H9 (cell line): ENCODE measurements at regions not wholly inside any gene's neighbourhood (a gene's known extent, or its start where the extent isn't known, plus 50 kb on each side); places are given as distances from the start of the nearest gene placed in this dataset.

ENCODE experiments used
- DNase-seq: peaks from one replicate; pipeline ENCODE4 v3.0.0-alpha.2; 2017
- H2AFZ ChIP-seq: one replicate; pipeline ENCODE4 v1.6.1; 2013; ENCODE audit warnings: mild to moderate bottlenecking, low read length, control low read depth, moderate library complexity
- H2AK5ac ChIP-seq: 2 replicates; pipeline ENCODE4 v1.6.1; 2013; ENCODE audit warnings: low read length, control low read depth, mixed read lengths; ENCODE audit not compliant: insufficient read length
- H2BK120ac ChIP-seq: one replicate; pipeline ENCODE4 v1.6.1; 2013; ENCODE audit warnings: low read depth, mild to moderate bottlenecking, low read length, control low read depth, inconsistent platforms; ENCODE audit not compliant: poor library complexity, severe bottlenecking
- H2BK12ac ChIP-seq: 2 replicates; pipeline ENCODE4 v1.6.1; 2013; ENCODE audit warnings: low read length, control low read depth, mixed read lengths, low read depth; ENCODE audit not compliant: insufficient read length
- H2BK15ac ChIP-seq: 2 replicates; pipeline ENCODE4 v1.6.1; 2013; ENCODE audit warnings: low read depth, low read length, control low read depth
- H2BK20ac ChIP-seq: one replicate; pipeline ENCODE4 v1.6.1; 2013; ENCODE audit warnings: low read depth, mild to moderate bottlenecking, low read length, control low read depth, inconsistent platforms; ENCODE audit not compliant: poor library complexity, severe bottlenecking
- H2BK5ac ChIP-seq: 2 replicates; pipeline ENCODE4 v1.6.1; 2013; ENCODE audit warnings: low read length, control low read depth, mixed read lengths; ENCODE audit not compliant: insufficient read length
- H3K14ac ChIP-seq: 2 replicates; pipeline ENCODE4 v1.6.1; 2013; ENCODE audit warnings: low read length, control low read depth; ENCODE audit not compliant: insufficient read depth
- H3K18ac ChIP-seq: 2 replicates; pipeline ENCODE4 v1.6.1; 2013; ENCODE audit warnings: low read depth, mild to moderate bottlenecking, mixed read lengths, low read length, control low read depth; ENCODE audit not compliant: insufficient read length
- H3K23ac ChIP-seq: 2 replicates; pipeline ENCODE4 v1.6.1; 2013; ENCODE audit warnings: low read length, control low read depth, mixed read lengths, low read depth; ENCODE audit not compliant: insufficient read length
- H3K23me2 ChIP-seq: 2 replicates; pipeline ENCODE4 v1.6.1; 2013; ENCODE audit warnings: low read depth, mild to moderate bottlenecking, mixed read lengths, low read length, control low read depth; ENCODE audit not compliant: insufficient read length, poor library complexity, severe bottlenecking
- H3K27ac ChIP-seq: 2 replicates; pipeline ENCODE4 v1.5.1; 2013; ENCODE audit warnings: low read length, control low read depth, mixed read lengths, low read depth; ENCODE audit not compliant: insufficient read length
- H3K27me3 ChIP-seq: 2 replicates; pipeline ENCODE4 v1.6.1; 2013; ENCODE audit warnings: low read length, control low read depth, inconsistent platforms; ENCODE audit not compliant: insufficient read depth
- H3K4ac ChIP-seq: 2 replicates; pipeline ENCODE4 v1.6.1; 2013; ENCODE audit warnings: low read depth, mild to moderate bottlenecking, control low read depth, inconsistent platforms, low read length, moderate library complexity
- H3K4me1 ChIP-seq: 2 replicates; pipeline ENCODE4 v1.6.1; 2013; ENCODE audit warnings: low read length, control low read depth, inconsistent platforms; ENCODE audit not compliant: insufficient read depth
- H3K4me2 ChIP-seq: 2 replicates; pipeline ENCODE4 v1.6.1; 2013; ENCODE audit warnings: low read length, control low read depth, mixed read lengths; ENCODE audit not compliant: insufficient read length, insufficient read depth
- H3K56ac ChIP-seq: 2 replicates; pipeline ENCODE4 v1.6.1; 2013; ENCODE audit warnings: low read depth, mild to moderate bottlenecking, mixed read lengths, low read length, control low read depth; ENCODE audit not compliant: insufficient read length
- H3K79me1 ChIP-seq: 2 replicates; pipeline ENCODE4 v1.6.1; 2013; ENCODE audit warnings: low read depth, mild to moderate bottlenecking, moderate library complexity, low read length, control low read depth, inconsistent platforms; ENCODE audit not compliant: insufficient read depth, poor library complexity, severe bottlenecking
- H3K79me2 ChIP-seq: 2 replicates; pipeline ENCODE4 v1.6.1; 2013; ENCODE audit warnings: low read length, control low read depth, inconsistent platforms; ENCODE audit not compliant: insufficient read depth
- H3K9ac ChIP-seq: 2 replicates; pipeline ENCODE4 v1.6.1; 2013; ENCODE audit warnings: low read length, control low read depth, mixed read lengths; ENCODE audit not compliant: insufficient read length; ENCODE audit errors: extremely low read depth
- H3K9me3 ChIP-seq: one replicate; pipeline ENCODE4 v1.6.1; 2013; ENCODE audit warnings: low read depth, low read length, inconsistent platforms; ENCODE audit not compliant: control insufficient read depth
- H3T11ph ChIP-seq: one replicate; pipeline ENCODE4 v1.6.1; 2013; ENCODE audit warnings: mild to moderate bottlenecking, low read length, control low read depth, inconsistent platforms
- H4K20me1 ChIP-seq: one replicate; pipeline ENCODE4 v1.6.1; 2013; ENCODE audit not compliant: control insufficient read depth, insufficient read length, insufficient read depth
- H4K5ac ChIP-seq: 2 replicates; pipeline ENCODE4 v1.6.1; 2013; ENCODE audit warnings: low read depth, mild to moderate bottlenecking, mixed read lengths, low read length, control low read depth; ENCODE audit not compliant: insufficient read length
- H4K8ac ChIP-seq: replicated peaks from 2 replicates; pipeline ENCODE4 v1.6.1; 2013; ENCODE audit warnings: low read length, control low read depth, mixed read lengths, low read depth; ENCODE audit not compliant: insufficient read length
- H4K91ac ChIP-seq: 2 replicates; pipeline ENCODE4 v1.6.1; 2013; ENCODE audit warnings: low read depth, mild to moderate bottlenecking, moderate library complexity, mixed read lengths, low read length, control low read depth; ENCODE audit not compliant: insufficient read length
- H3K27ac Mint-ChIP-seq, 3 experiments: 2 replicates in 2 of 3; 3 replicates in 1 of 3; pipeline ENCODE4 v1.8.0; 2020 to 2021; ENCODE audit warnings: mixed read lengths in 3 of 3, mild to moderate bottlenecking in 1 of 3, moderate library complexity in 1 of 3
- H3K27me3 Mint-ChIP-seq: 2 replicates; pipeline ENCODE4 v1.8.0; 2021; ENCODE audit warnings: low read depth, mild to moderate bottlenecking, moderate library complexity, mixed read lengths
- H3K36me3 Mint-ChIP-seq, 3 experiments: 2 replicates in 2 of 3; 3 replicates in 1 of 3; pipeline ENCODE4 v1.8.0; 2020 to 2021; ENCODE audit warnings: low read depth in 3 of 3, mixed read lengths in 3 of 3; ENCODE audit not compliant: insufficient read depth in 1 of 3
- H3K4me1 Mint-ChIP-seq, 2 experiments: 2 replicates each; pipeline ENCODE4 v1.8.0; 2020; ENCODE audit warnings: mixed read lengths in 2 of 2
- H3K4me3 Mint-ChIP-seq, 2 experiments: 2 replicates in 1 of 2; 3 replicates in 1 of 2; pipeline ENCODE4 v1.8.0; 2020 to 2021; ENCODE audit warnings: mild to moderate bottlenecking in 2 of 2, mixed read lengths in 2 of 2, moderate library complexity in 1 of 2
- H3K9me3 Mint-ChIP-seq, 2 experiments: 2 replicates in 1 of 2; 3 replicates in 1 of 2; pipeline ENCODE4 v1.8.0; 2020; ENCODE audit warnings: mild to moderate bottlenecking in 2 of 2, mixed read lengths in 2 of 2, moderate library complexity in 1 of 2
- WGBS: extraction: QIAGEN DNeasy Blood & Tissue Kit; methylation state at CpG from one replicate; pipeline ENCODE4 v1.1.7; 2013; ENCODE audit warnings: missing lambda C conversion rate, low lambda C conversion rate, mixed read lengths; ENCODE audit not compliant: insufficient read length; ENCODE audit errors: extremely low coverage; 5-methylcytosine and 5-hydroxymethylcytosine counted together
- TF ChIP-seq, protein P1 (sequence below): fragments of 200-600 bp; sonication (generic); conservative IDR thresholded peaks from 3 replicates; pipeline ENCODE4 v1.8.0; 2021; ENCODE audit warnings: antibody characterized with exemption, mild to moderate bottlenecking

DNA sequence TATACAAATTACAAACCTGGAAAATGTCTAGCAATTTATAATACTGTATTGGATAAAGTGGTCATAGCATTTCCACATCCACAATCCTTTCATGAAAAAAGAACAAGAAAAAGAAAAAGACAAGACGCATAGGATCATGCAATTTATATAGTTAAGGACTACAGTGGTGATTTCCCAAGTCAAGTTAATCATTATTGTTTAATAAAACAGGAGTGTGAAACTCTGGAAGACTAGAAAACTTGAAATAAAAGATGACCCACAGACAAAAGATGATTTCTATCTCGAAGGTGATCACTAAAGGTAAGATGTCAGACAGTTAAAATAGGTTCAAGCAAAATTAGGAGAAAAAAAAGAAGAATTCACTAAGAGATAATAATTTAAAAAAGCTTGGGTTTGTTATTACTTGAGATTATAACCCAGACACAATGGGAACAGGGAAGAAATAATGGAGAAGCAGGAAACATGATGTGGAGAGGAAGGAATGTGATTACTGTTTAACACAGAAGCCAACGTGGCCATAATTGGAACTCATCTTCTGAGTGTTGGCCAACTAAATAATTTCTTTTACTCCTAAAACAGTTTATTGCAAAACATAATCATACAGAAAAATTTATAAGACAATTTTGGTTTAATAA, 441.2 kb upstream of the ANO3 start:
- TF ChIP-seq, protein P1, sequence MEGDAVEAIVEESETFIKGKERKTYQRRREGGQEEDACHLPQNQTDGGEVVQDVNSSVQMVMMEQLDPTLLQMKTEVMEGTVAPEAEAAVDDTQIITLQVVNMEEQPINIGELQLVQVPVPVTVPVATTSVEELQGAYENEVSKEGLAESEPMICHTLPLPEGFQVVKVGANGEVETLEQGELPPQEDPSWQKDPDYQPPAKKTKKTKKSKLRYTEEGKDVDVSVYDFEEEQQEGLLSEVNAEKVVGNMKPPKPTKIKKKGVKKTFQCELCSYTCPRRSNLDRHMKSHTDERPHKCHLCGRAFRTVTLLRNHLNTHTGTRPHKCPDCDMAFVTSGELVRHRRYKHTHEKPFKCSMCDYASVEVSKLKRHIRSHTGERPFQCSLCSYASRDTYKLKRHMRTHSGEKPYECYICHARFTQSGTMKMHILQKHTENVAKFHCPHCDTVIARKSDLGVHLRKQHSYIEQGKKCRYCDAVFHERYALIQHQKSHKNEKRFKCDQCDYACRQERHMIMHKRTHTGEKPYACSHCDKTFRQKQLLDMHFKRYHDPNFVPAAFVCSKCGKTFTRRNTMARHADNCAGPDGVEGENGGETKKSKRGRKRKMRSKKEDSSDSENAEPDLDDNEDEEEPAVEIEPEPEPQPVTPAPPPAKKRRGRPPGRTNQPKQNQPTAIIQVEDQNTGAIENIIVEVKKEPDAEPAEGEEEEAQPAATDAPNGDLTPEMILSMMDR = no peak
- DNase-seq = no peak
- no peak overlapping the region for H2BK120ac ChIP-seq
- no CpG with 5 or more reads among the region's 3 CpGs for WGBS
- H3K14ac ChIP-seq = no peak overlapping the region
- Mint-ChIP-seq H3K27me3 (no peaks in the 10 kb centered on the region), H3K4me1 (peaks cover 3 to 5% of the 10 kb centered on the region in 2 experiments; a peak in 2 of 4 replicates), H3K4me3 (no peak overlapping the region), H3K9me3 (no peaks in the 10 kb centered on the region), H3K36me3 (no peaks in the 10 kb centered on the region), H3K27ac (no peak overlapping the region)
- H3K23ac ChIP-seq = no peak overlapping the region
- H2AFZ ChIP-seq = no peak overlapping the region
- no peak overlapping the region for H4K5ac ChIP-seq
- H4K20me1 ChIP-seq = no peaks in the 10 kb centered on the region
- no peak overlapping the region for H3K18ac ChIP-seq
- H2BK20ac ChIP-seq = no peak overlapping the region
- no peak overlapping the region for H2BK12ac ChIP-seq
- H3K27me3 ChIP-seq = no peaks in the 10 kb centered on the region
- no peak overlapping the region for H4K8ac ChIP-seq
- H3K79me2 ChIP-seq = no peaks in the 10 kb centered on the region
- no peak overlapping the region for H2BK15ac ChIP-seq
- H4K91ac ChIP-seq = no peak overlapping the region
- no peak overlapping the region for H3K56ac ChIP-seq
- no peak overlapping the region for H3T11ph ChIP-seq
- H2BK5ac ChIP-seq = no peak overlapping the region
- H3K9ac ChIP-seq = no peak overlapping the region
- H3K4ac ChIP-seq = no peak overlapping the region
- H3K4me2 ChIP-seq = no peak overlapping the region
- no peaks in the 10 kb centered on the region for H3K4me1 ChIP-seq
- H3K27ac ChIP-seq = no peak overlapping the region
- no peak overlapping the region for H2AK5ac ChIP-seq
- no peaks in the 10 kb centered on the region for H3K23me2 ChIP-seq
- H3K9me3 ChIP-seq = no peaks in the 10 kb centered on the region
- no peaks in the 10 kb centered on the region for H3K79me1 ChIP-seq
